ENCODE measurements at regions not wholly inside any gene's neighbourhood (a gene's known extent, or its start where the extent isn't known, plus 50 kb on each side); places are given as distances from the start of the nearest gene placed in this dataset.
"Not testable (repeated sequence)": the region's sequence is repeated elsewhere in the genome, so short reads cannot be mapped to it uniquely, and the experiment has no call there.

- DNase-seq (ENCODE audit: low spot score), result not testable (repeated sequence)
These were observed 2877.2 kb downstream of the RPIA start for GRCh38 chr2:91568391-91569338.

GRCh38 chr2:91571239-91571923 lies 2879.9 kb downstream of the RPIA start:
- peak; percentile 47 for DNase-seq (ENCODE audit: low spot score)

GRCh38 chr2:91573018-91573417 lies 2881.5 kb downstream of the RPIA start:
- DNase-seq (ENCODE audit: low spot score), result not testable (repeated sequence)

- DNase-seq (ENCODE audit: low spot score), result peak; percentile 37
These were observed 2882.3 kb downstream of the RPIA start for GRCh38 chr2:91573755-91574154.

GRCh38 chr2:91574255-91574654 lies 2882.8 kb downstream of the RPIA start:
- DNase-seq (ENCODE audit: low spot score), result peak; percentile 99

GRCh38 chr2:91575701-91576100 lies 2884.2 kb downstream of the RPIA start:
- not testable (repeated sequence) for DNase-seq (ENCODE audit: low spot score)

GRCh38 chr2:91577406-91577805 lies 2885.9 kb downstream of the RPIA start:
- not testable (repeated sequence) for DNase-seq (ENCODE audit: low spot score)

- not testable (repeated sequence) for DNase-seq (ENCODE audit: low spot score)
These were observed 2887.2 kb downstream of the RPIA start for GRCh38 chr2:91578678-91579077.

GRCh38 chr2:91579555-91579954 lies 2888.1 kb downstream of the RPIA start:
- not testable (repeated sequence) for DNase-seq (ENCODE audit: low spot score)

- DNase-seq (ENCODE audit: low spot score), result not testable (repeated sequence)
These were observed 2888.6 kb downstream of the RPIA start for GRCh38 chr2:91580043-91580442.

- DNase-seq (ENCODE audit: low spot score), result not testable (repeated sequence)
These were observed 2895.6 kb downstream of the RPIA start for GRCh38 chr2:91587098-91587497.

- not testable (repeated sequence) for DNase-seq (ENCODE audit: low spot score)
These were observed 2896.5 kb downstream of the RPIA start for GRCh38 chr2:91587908-91588535.

GRCh38 chr2:91588782-91589223 lies 2897.3 kb downstream of the RPIA start:
- not testable (repeated sequence) for DNase-seq (ENCODE audit: low spot score)

GRCh38 chr2:91589454-91590328 lies 2898.2 kb downstream of the RPIA start:
- peak; percentile 23 for DNase-seq (ENCODE audit: low spot score)

GRCh38 chr2:91590381-91590780 lies 2898.9 kb downstream of the RPIA start:
- not testable (repeated sequence) for DNase-seq (ENCODE audit: low spot score)

GRCh38 chr2:91591066-91591465 lies 2899.6 kb downstream of the RPIA start:
- DNase-seq (ENCODE audit: low spot score), result not testable (repeated sequence)

GRCh38 chr2:91597436-91597835 lies 2906.0 kb downstream of the RPIA start:
- DNase-seq (ENCODE audit: low spot score), result not testable (repeated sequence)

- not testable (repeated sequence) for DNase-seq (ENCODE audit: low spot score)
These were observed 2907.0 kb downstream of the RPIA start for GRCh38 chr2:91598519-91598918.

GRCh38 chr2:91599000-91599399 lies 2907.5 kb downstream of the RPIA start:
- DNase-seq (ENCODE audit: low spot score), result not testable (repeated sequence)

GRCh38 chr2:91602860-91603259 lies 2911.4 kb downstream of the RPIA start:
- DNase-seq (ENCODE audit: low spot score), result not testable (repeated sequence)

- DNase-seq (ENCODE audit: low spot score), result not testable (repeated sequence)
These were observed 2912.5 kb downstream of the RPIA start for GRCh38 chr2:91603996-91604395.
